ENCODE measurements at regions not wholly inside any gene's neighbourhood (a gene's known extent, or its start where the extent isn't known, plus 50 kb on each side); places are given as distances from the start of the nearest gene placed in this dataset.
A peak's percentile ranks its signal among the peaks of the same experiment; 100 is the strongest.

DNA sequence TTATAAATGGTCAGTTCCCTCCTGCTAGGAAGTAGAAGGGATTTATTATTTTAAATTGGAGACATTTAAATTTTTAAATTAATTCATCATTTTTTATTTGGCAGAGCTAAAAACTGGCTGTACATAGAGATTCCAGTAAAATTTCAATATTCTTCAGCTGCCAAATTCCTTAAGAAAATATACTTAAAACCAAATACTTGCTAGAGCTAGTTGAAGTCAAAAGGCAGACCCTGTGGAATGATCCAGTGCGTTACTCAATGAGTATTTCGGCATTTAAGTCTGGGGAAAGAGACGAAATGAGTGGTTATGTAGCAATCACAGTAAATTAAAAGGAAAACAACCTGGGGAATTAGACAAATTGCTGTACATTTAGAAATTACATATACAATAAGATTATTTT is 1104.7 kb downstream of the SLC6A15 start:
- no peak for TF ChIP-seq Cebpa-rat (IDR thresholded peaks at IDR 0.05)
- no peak overlapping the region for H3K9ac ChIP-seq
- no peaks in the 10 kb centered on the region for H3K4me1 ChIP-seq
- H3K4me3 ChIP-seq, result no peak overlapping the region
- no peak overlapping the region for H3K4me2 ChIP-seq
- H3K9me3 ChIP-seq, result no peaks in the 10 kb centered on the region
- H3K27me3 ChIP-seq, result no peaks in the 10 kb centered on the region
- H3K36me3 ChIP-seq, result no peaks in the 10 kb centered on the region
- no peaks in the 10 kb centered on the region for H4K20me1 ChIP-seq
- H3K27ac ChIP-seq, result no peak overlapping the region

DNA sequence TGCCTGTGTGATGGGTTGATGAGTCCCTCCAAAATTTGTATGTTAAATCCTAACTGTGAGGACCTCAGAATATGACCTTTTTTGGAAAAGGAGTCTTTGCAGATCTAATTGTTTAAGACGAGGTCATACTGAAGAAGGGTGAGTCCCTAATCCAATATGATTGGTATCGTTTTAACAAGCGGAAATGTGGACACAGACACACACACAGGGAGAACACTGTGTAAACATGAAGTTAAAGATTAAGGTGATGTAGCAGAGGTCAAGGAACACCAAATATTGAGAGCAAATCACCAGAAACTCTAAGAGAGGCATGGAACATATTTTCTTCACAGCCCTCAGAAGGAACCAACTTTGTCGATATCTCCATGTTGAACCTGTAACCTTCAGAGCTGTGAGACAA is 1106.7 kb downstream of the SLC6A15 start:
- no peaks in the 10 kb centered on the region for H3K9me3 ChIP-seq
- no peak overlapping the region for H3K4me3 ChIP-seq
- H4K20me1 ChIP-seq, result no peaks in the 10 kb centered on the region
- H3K4me2 ChIP-seq, result no peak overlapping the region
- no peaks in the 10 kb centered on the region for H3K36me3 ChIP-seq
- H3K9ac ChIP-seq, result no peak overlapping the region
- H3K4me1 ChIP-seq, result no peaks in the 10 kb centered on the region
- H3K27me3 ChIP-seq, result no peaks in the 10 kb centered on the region
- TF ChIP-seq Cebpa-rat (IDR thresholded peaks at IDR 0.05), result no peak
- H3K27ac ChIP-seq, result no peak overlapping the region

DNA sequence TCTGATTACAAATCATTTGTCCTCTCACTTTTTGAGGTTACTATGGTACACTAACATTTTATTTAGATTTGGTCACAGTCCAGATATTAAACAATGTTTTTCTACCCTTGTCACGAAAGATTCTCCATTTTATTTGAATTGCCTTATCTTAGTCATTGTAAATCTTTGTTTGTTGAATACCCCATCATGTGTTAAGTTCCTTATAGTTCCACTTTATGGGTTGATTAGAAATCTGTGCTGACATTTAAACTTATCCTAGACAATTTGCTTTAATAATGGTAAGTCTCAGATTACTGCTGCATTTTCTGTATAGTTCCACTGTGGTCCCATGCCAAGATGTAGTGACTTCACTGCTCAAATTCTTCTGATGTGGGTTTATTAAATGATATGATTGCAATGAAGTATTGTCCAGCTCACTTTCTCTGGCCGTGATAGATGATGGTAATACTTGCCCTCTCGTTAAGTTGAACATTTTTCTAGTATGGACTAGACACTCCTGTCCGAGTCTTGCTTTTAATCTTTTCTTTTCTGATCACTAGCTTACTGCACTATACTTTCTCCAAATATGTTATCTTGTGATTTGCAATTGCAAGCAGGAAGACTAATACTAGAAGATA is 1107.3 kb downstream of the SLC6A15 start:
- Histone ChIP-seq H3K27ac (no peak overlapping the region), H3K36me3 (no peaks in the 10 kb centered on the region), H4K20me1 (no peaks in the 10 kb centered on the region), H3K9me3 (no peaks in the 10 kb centered on the region), H3K4me3 (no peak overlapping the region), H3K9ac (no peak overlapping the region), H3K4me2 (no peak overlapping the region), H3K4me1 (no peaks in the 10 kb centered on the region), H3K27me3 (no peaks in the 10 kb centered on the region)
- TF ChIP-seq Cebpa-rat (IDR thresholded peaks at IDR 0.05), result no peak

DNA sequence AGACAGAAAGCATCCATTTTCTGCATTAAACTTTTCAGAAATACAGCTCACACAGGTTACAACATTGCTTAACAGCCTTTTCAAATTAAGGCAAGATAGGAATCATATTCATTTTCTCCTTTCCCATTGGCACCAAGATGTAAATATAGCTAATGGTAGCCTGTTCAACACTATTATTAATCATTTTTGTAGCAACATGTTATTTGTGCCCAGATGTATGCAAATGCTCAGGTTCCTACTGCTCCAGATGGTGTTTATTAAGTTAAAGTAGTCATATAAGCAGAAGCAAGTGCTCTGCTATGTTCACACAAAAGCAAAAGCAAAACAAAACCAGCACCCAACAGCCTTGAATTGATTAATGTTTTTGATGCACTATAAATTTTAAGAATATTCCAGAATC is 1110.6 kb downstream of the SLC6A15 start:
- H3K9ac ChIP-seq, result no peak overlapping the region
- H3K4me2 ChIP-seq, result no peak overlapping the region
- no peaks in the 10 kb centered on the region for H3K27me3 ChIP-seq
- H3K4me1 ChIP-seq, result no peaks in the 10 kb centered on the region
- TF ChIP-seq Cebpa-rat (IDR thresholded peaks at IDR 0.05), result no peak
- H3K4me3 ChIP-seq, result no peak overlapping the region
- H4K20me1 ChIP-seq, result no peaks in the 10 kb centered on the region
- no peaks in the 10 kb centered on the region for H3K36me3 ChIP-seq
- no peaks in the 10 kb centered on the region for H3K9me3 ChIP-seq
- no peak overlapping the region for H3K27ac ChIP-seq

DNA sequence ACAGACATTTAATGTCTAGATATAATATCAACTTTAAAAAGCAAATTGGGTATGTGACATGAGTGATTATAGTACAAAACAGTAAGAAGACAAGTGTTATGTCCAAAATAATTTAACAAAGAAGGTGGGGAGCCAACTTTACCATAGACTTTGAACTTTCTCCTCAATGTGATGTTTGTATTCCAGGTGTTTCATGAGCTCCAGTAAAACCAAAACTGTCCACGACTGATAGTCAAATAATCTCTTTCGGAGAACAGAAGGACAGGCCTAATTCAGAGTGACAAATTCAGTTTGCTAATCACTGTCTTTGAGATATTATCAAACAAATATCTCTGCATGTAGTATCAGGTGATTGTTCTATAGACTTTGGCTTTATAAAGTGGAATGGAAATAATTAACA is 1112.6 kb downstream of the SLC6A15 start:
- Histone ChIP-seq H3K27ac (no peak overlapping the region), H3K4me1 (no peaks in the 10 kb centered on the region), H3K9me3 (no peaks in the 10 kb centered on the region), H4K20me1 (no peaks in the 10 kb centered on the region), H3K4me3 (no peak overlapping the region), H3K27me3 (no peaks in the 10 kb centered on the region), H3K9ac (no peak overlapping the region), H3K4me2 (no peak overlapping the region), H3K36me3 (no peaks in the 10 kb centered on the region)
- TF ChIP-seq Cebpa-rat (IDR thresholded peaks at IDR 0.05), result no peak

DNA sequence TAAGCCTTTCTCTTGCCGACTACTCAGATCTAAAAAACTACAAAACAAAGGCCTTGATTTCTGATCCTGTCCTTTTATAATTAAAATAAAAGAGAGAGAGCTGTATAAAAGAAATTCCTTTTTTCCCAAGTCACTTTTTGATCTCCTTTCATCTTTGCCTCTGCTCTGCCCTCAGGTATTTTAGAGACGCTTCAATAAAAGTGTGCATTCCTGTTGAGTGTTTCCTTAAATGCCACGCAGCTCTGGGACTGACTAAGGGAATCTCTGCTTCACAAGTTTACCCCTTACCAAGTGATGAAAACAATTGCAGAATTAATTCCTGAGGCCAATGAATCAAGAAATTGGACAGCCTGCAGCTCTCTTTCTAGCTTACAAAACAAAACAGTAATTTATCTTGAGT is 1109.8 kb downstream of the TMTC2 start:
- no peak overlapping the region for H3K4me3 ChIP-seq
- H3K27me3 ChIP-seq, result no peaks in the 10 kb centered on the region
- H4K20me1 ChIP-seq, result no peaks in the 10 kb centered on the region
- H3K36me3 ChIP-seq, result no peaks in the 10 kb centered on the region
- H3K9me3 ChIP-seq, result no peaks in the 10 kb centered on the region
- H3K4me1 ChIP-seq, result no peaks in the 10 kb centered on the region
- TF ChIP-seq Cebpa-rat (IDR thresholded peaks at IDR 0.05), result no peak
- H3K9ac ChIP-seq, result no peak overlapping the region
- no peak overlapping the region for H3K4me2 ChIP-seq
- no peak overlapping the region for H3K27ac ChIP-seq

DNA sequence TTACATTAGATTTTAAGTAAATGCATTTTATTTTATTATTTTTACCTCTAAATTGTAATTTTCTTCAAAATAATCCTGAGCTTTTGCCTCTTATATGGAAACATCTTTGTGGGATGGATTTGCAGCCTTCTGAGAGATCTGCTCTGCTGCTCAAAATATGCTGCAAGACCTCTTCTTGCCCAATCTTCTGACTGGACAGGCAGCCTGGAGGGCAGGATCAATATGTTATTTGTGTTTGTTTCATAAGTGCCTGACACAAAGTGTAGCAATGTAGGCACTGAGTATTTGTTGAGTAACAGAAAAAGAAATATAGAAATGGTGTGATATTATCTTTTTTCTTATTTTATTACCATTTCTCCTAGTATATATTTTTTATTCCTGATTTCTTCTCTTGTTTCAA is 1106.9 kb downstream of the TMTC2 start:
- H3K4me3 ChIP-seq, result no peak overlapping the region
- H3K9ac ChIP-seq, result no peak overlapping the region
- H3K27ac ChIP-seq, result no peak overlapping the region
- no peaks in the 10 kb centered on the region for H3K9me3 ChIP-seq
- H3K4me2 ChIP-seq, result no peak overlapping the region
- no peaks in the 10 kb centered on the region for H3K36me3 ChIP-seq
- H4K20me1 ChIP-seq, result no peaks in the 10 kb centered on the region
- TF ChIP-seq Cebpa-rat (IDR thresholded peaks at IDR 0.05), result no peak
- H3K4me1 ChIP-seq, result no peaks in the 10 kb centered on the region
- H3K27me3 ChIP-seq, result no peaks in the 10 kb centered on the region

DNA sequence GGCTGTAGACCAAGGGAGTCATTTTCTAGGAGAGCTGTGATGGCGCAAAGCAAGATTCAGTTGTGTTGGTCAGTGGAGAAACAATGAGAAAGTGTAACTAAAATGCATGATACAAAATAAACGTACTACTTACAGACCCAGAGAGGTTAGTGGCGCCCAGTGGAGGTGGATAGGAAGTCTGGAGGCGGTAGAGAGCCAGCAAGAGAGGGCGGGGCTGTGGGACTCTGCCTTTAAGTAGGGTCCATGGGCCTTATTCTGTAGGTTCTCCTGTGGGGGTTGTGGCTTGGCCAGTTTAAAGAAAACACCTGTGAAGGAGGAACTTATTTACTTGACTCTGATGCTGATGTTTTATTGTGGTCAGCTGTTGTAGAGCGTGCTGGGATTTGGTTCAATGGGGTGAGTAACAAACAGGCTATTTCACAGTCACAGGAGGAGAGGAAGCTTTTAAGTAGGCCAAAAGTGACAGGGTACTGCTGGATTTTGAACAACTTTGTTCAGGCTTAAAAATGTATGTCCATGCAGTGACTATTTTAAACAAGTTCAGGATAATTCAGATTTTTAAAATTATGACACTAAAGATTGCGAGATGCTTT is 1097.7 kb downstream of the TMTC2 start:
- H3K9me3 ChIP-seq, result no peaks in the 10 kb centered on the region
- TF ChIP-seq Cebpa-rat (IDR thresholded peaks at IDR 0.05), result no peak
- H3K9ac ChIP-seq, result no peak overlapping the region
- H3K27ac ChIP-seq, result no peak overlapping the region
- no peak overlapping the region for H3K4me3 ChIP-seq
- H3K36me3 ChIP-seq, result no peaks in the 10 kb centered on the region
- no peaks in the 10 kb centered on the region for H3K4me1 ChIP-seq
- H3K27me3 ChIP-seq, result no peaks in the 10 kb centered on the region
- 0 out of 2 replicates have a peak overlapping the region, but pooled peaks have one; percentile 14 for H3K4me2 ChIP-seq
- H4K20me1 ChIP-seq, result no peaks in the 10 kb centered on the region

DNA sequence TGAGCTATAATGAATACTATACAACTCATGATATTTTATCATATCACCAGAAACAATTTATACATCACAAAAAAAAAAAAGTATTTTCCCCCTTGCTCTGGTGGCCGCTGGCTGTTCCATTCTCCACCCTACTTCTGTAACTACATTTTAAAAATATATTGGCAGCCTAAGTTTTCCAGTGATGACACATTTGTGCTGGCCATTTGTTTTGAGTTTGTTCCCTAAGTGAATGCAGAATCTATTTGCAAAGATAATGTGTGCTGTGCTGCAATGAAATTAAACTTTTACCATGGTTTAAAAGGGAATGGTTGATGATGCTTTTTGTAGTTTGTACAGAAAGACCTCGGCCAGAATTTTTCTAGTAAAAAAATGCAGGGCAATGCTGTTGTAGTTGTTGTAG is 1092.8 kb downstream of the TMTC2 start:
- Histone ChIP-seq H3K36me3 (no peaks in the 10 kb centered on the region), H4K20me1 (no peaks in the 10 kb centered on the region), H3K4me3 (no peak overlapping the region), H3K27ac (no peak overlapping the region), H3K4me1 (no peaks in the 10 kb centered on the region), H3K9ac (no peak overlapping the region), H3K27me3 (no peaks in the 10 kb centered on the region), H3K9me3 (no peaks in the 10 kb centered on the region), H3K4me2 (no peak overlapping the region)
- TF ChIP-seq Cebpa-rat (IDR thresholded peaks at IDR 0.05), result no peak

DNA sequence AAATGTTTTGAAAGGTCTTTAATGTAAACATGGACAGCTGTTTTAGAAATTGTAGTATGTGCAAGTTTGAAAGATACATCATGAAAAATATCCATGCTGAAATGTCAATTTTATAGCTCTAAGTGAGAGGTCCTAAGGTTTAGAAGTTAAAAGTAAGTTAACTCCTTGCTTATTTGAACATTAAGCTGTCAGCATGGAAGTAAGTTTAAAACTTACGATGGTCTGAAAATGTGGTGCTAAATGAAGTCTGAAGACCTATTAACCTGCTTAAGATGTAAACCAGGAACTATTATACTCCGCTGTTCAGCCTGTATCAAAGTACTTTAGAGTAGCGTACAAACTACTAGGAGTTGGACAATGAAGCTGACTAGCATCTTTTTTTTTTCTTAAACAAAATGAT is 1082.4 kb downstream of the TMTC2 start:
- H4K20me1 ChIP-seq, result no peaks in the 10 kb centered on the region
- no peak for TF ChIP-seq Cebpa-rat (IDR thresholded peaks at IDR 0.05)
- peaks cover 10% of the 10 kb centered on the region for H3K9me3 ChIP-seq
- no peaks in the 10 kb centered on the region for H3K36me3 ChIP-seq
- no peak overlapping the region for H3K9ac ChIP-seq
- H3K27me3 ChIP-seq, result no peaks in the 10 kb centered on the region
- H3K27ac ChIP-seq, result no peak overlapping the region
- H3K4me1 ChIP-seq, result no peaks in the 10 kb centered on the region
- H3K4me2 ChIP-seq, result no peak overlapping the region
- no peak overlapping the region for H3K4me3 ChIP-seq

DNA sequence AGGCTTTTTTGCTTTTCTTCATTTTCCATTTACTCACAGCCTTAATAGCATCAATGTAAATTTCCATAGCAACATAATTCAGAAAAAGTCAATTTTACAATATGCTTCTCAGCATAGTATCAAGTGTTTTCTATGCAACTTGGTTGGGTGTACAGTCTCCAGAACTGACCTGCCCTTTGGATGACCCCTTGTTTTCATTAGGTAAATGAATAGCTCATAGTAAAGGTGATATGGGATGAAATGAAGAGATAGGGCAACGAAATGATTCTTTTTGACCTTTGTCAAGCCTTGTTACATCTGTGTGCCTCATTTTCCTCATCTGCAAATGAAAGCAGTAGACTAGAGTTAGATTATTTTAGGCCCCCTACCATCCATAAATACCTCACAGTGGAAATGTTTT is 1081.0 kb downstream of the TMTC2 start:
- Histone ChIP-seq H3K9ac (no peak overlapping the region), H3K9me3 (peaks cover 4% of the 10 kb centered on the region; the same call in 1 of the 2 replicates), H3K27ac (no peak overlapping the region), H3K27me3 (no peaks in the 10 kb centered on the region), H3K36me3 (no peaks in the 10 kb centered on the region), H3K4me2 (no peak overlapping the region), H3K4me3 (no peak overlapping the region), H4K20me1 (no peaks in the 10 kb centered on the region), H3K4me1 (no peaks in the 10 kb centered on the region)
- no peak for TF ChIP-seq Cebpa-rat (IDR thresholded peaks at IDR 0.05)
